ENCODE measurements at regions not wholly inside any gene's neighbourhood (a gene's known extent, or its start where the extent isn't known, plus 50 kb on each side); places are given as distances from the start of the nearest gene placed in this dataset.

- no peak for DNase-seq
These were observed 590.6 kb downstream of the QKI start for GRCh38 chr6:164005004-164005711.

GRCh38 chr6:164000276-164000675 is 585.8 kb downstream of the QKI start:
- no peak for DNase-seq

- DNase-seq: peak in 1 of 51 donors; percentile 25
These were observed 585.1 kb downstream of the QKI start for GRCh38 chr6:163999475-164000125.

- DNase-seq: no peak
These were observed 584.0 kb downstream of the QKI start for GRCh38 chr6:163998496-163998895.

- no peak for DNase-seq
These were observed 582.0 kb downstream of the QKI start for GRCh38 chr6:163996491-163996890.

- DNase-seq: no peak
These were observed 580.0 kb downstream of the QKI start for GRCh38 chr6:163994566-163994965.

GRCh38 chr6:163992701-163993100 is 578.2 kb downstream of the QKI start:
- DNase-seq: no peak

- DNase-seq: no peak
These were observed 577.5 kb downstream of the QKI start for GRCh38 chr6:163992056-163992455.

GRCh38 chr6:163991321-163991720 is 576.8 kb downstream of the QKI start:
- no peak for DNase-seq

GRCh38 chr6:163986313-163986712 is 571.8 kb downstream of the QKI start:
- DNase-seq: no peak

GRCh38 chr6:163985710-163986109 is 571.2 kb downstream of the QKI start:
- no peak for DNase-seq

- DNase-seq: no peak
These were observed 570.5 kb downstream of the QKI start for GRCh38 chr6:163985040-163985439.

GRCh38 chr6:163984124-163984936 is 569.8 kb downstream of the QKI start:
- DNase-seq: peak in 2 of 51 donors; percentile 19 to 22

GRCh38 chr6:163983679-163984078 is 569.2 kb downstream of the QKI start:
- peak in 25 of 51 donors; percentile 7 to 56 (median 35) for DNase-seq

- DNase-seq: no peak
These were observed 559.8 kb downstream of the QKI start for GRCh38 chr6:163974322-163974721.

- no peak for DNase-seq
These were observed 557.6 kb downstream of the QKI start for GRCh38 chr6:163971841-163972838.

GRCh38 chr6:163970846-163971564 is 556.5 kb downstream of the QKI start:
- no peak for DNase-seq

- DNase-seq: peak in 1 of 51 donors; percentile 16
These were observed 551.2 kb downstream of the QKI start for GRCh38 chr6:163965426-163966348.

GRCh38 chr6:163964789-163965188 is 550.3 kb downstream of the QKI start:
- no peak for DNase-seq

Measured in hypothalamus (tissue), 51 donors.